ENCODE measurements at regions not wholly inside any gene's neighbourhood (a gene's known extent, or its start where the extent isn't known, plus 50 kb on each side); places are given as distances from the start of the nearest gene placed in this dataset.

- no peak for TF ChIP-seq RCOR1 (IDR thresholded peaks at IDR 0.05; ENCODE audit: insufficient replicate concordance, low read length)
- TF ChIP-seq MXI1 (IDR thresholded peaks at IDR 0.05; ENCODE audit: borderline replicate concordance, low read depth, low read length), result no peak
- no peak for TF ChIP-seq CTCF (conservative IDR thresholded peaks at IDR 0.05; ENCODE audit: low read depth, low read length)
- no peak for TF ChIP-seq POLR2A (IDR thresholded peaks at IDR 0.05; ENCODE audit: low read depth, low read length)
- no peak for TF ChIP-seq BHLHE40 (IDR thresholded peaks at IDR 0.05; ENCODE audit: low read depth, low read length)
- TF ChIP-seq USF2 (IDR thresholded peaks at IDR 0.05; ENCODE audit: low read depth, low read length), result no peak
- no peak for TF ChIP-seq ELK1 (IDR thresholded peaks at IDR 0.05; ENCODE audit: borderline replicate concordance, low read depth, low read length)
- no peak for TF ChIP-seq MAZ (IDR thresholded peaks at IDR 0.05; ENCODE audit: borderline replicate concordance, low read depth, low read length)
- TF ChIP-seq CHD1 (IDR thresholded peaks at IDR 0.05; ENCODE audit: low read depth, low read length), result no peak
- no peak for TF ChIP-seq CEBPB (IDR thresholded peaks at IDR 0.05; ENCODE audit: low read depth, low read length)
- no peak for TF ChIP-seq RAD21 (IDR thresholded peaks at IDR 0.05; ENCODE audit: low read length)
- no peak for TF ChIP-seq RFX5 (IDR thresholded peaks at IDR 0.05; ENCODE audit: low read depth, low read length)
Observed at GRCh38 chr12:58584880-58585279, 335.4 kb downstream of the LRIG3 start.
